H1 (cell line): ENCODE measurements at regions not wholly inside any gene's neighbourhood (a gene's known extent, or its start where the extent isn't known, plus 50 kb on each side); places are given as distances from the start of the nearest gene placed in this dataset.

ENCODE experiments used
- GTF2F1 ChIP-seq: IDR thresholded peaks from 2 replicates; pipeline ENCODE4 v1.6.1; 2012; ENCODE audit warnings: low read depth, low read length, improper control_type of control experiment, borderline replicate concordance
- SIRT6 ChIP-seq: IDR thresholded peaks from one replicate; pipeline ENCODE4 v1.7.1; 2012; ENCODE audit warnings: low read length, inconsistent platforms
- YY1 ChIP-seq: IDR thresholded peaks from 2 replicates; pipeline ENCODE4 v1.6.1; 2011; ENCODE audit warnings: low read depth, mild to moderate bottlenecking, low read length

- TF ChIP-seq SIRT6 (no peak), GTF2F1 (no peak), YY1 (no peak)
Observed at GRCh38 chr2:144130551-144130950, 389.4 kb downstream of the ZEB2 start (continued).
